T-cell (primary cell): ENCODE measurements at regions not wholly inside any gene's neighbourhood (a gene's known extent, or its start where the extent isn't known, plus 50 kb on each side); places are given as distances from the start of the nearest gene placed in this dataset.

ENCODE experiments used
- ATAC-seq, 4 experiments: fragments of 200-7000 bp in 3 of 4; fragments of 150-1000 bp in 1 of 4; cut with Tn5 transposase; replicated peaks in 1 of 4; 1 replicate in 3 of 4; 2 replicates in 1 of 4; pipeline ENCODE4 v1.10.0; 2021; ENCODE audit warnings: moderate library complexity in 3 of 4, mild to moderate bottlenecking in 2 of 4, moderate number of reproducible peaks in 1 of 4
- CTCF ChIA-PET, 2 donors: fragments of 300-600 bp; sonication (Branson Sonifier 250); formaldehyde crosslinking; loops; one replicate each; lab custom pipeline; 2022; ENCODE audit warnings: antibody characterized with exemption in 2 of 2; lab: Charles Lee
- POLR2A ChIA-PET, 2 donors: fragments of 300-600 bp; sonication (Branson Sonifier 250); formaldehyde crosslinking; loops; one replicate each; lab custom pipeline; 2022; ENCODE audit warnings: antibody characterized with exemption in 2 of 2; lab: Charles Lee
- DNase-seq, 35 experiments: peaks; one replicate each; pipeline versions ENCODE4 v3.0.0 to v3.0.0-alpha.2; 2013 to 2023
- H3K27ac ChIP-seq: one replicate; pipeline ENCODE4 v1.5.1; 2013; ENCODE audit warnings: low read length
- H3K27me3 ChIP-seq, 2 experiments: replicated peaks in 1 of 2; 1 replicate in 1 of 2; 2 replicates in 1 of 2; pipeline versions ENCODE4 v1.6.1 to v1.7.0; 2013; ENCODE audit warnings: low read length in 1 of 2, mixed read lengths in 1 of 2; ENCODE audit not compliant: control insufficient read depth in 2 of 2, insufficient read depth in 2 of 2; ENCODE audit errors: extremely low read depth in 1 of 2
- H3K36me3 ChIP-seq, 2 donors: 1 replicate in 1 of 2; 2 replicates in 1 of 2; pipeline versions ENCODE4 v1.6.1 to v1.7.0; 2013; ENCODE audit warnings: low read length in 1 of 2; ENCODE audit not compliant: control insufficient read depth in 2 of 2, insufficient read depth in 1 of 2; ENCODE audit errors: extremely low read depth in 1 of 2
- H3K4me1 ChIP-seq, 2 experiments: 1 replicate in 1 of 2; 2 replicates in 1 of 2; pipeline versions ENCODE4 v1.6.1 to v1.7.0; 2013; ENCODE audit warnings: low read length in 2 of 2, mixed read lengths in 1 of 2; ENCODE audit not compliant: insufficient read depth in 2 of 2, control insufficient read depth in 1 of 2; ENCODE audit errors: extremely low read depth in 1 of 2
- H3K4me3 ChIP-seq, 2 donors: 1 replicate in 1 of 2; 2 replicates in 1 of 2; pipeline versions ENCODE4 v1.5.1 to v1.7.0; 2013; ENCODE audit warnings: mild to moderate bottlenecking in 2 of 2, low read length in 1 of 2, moderate library complexity in 1 of 2; ENCODE audit not compliant: control insufficient read depth in 1 of 2; ENCODE audit errors: extremely low read depth in 1 of 2
- H3K9me3 ChIP-seq: 2 replicates; pipeline ENCODE4 v1.7.0; 2013
- H3K27ac Mint-ChIP-seq, 2 donors: one replicate each; pipeline ENCODE4 v1.8.0; 2020 to 2021; ENCODE audit warnings: mild to moderate bottlenecking in 2 of 2, mixed read lengths in 2 of 2
- H3K27me3 Mint-ChIP-seq, 2 donors: one replicate each; pipeline ENCODE4 v1.8.0; 2021 to 2022; ENCODE audit warnings: mixed read lengths in 2 of 2
- H3K36me3 Mint-ChIP-seq: one replicate; pipeline ENCODE4 v1.8.0; 2021; ENCODE audit warnings: mixed read lengths
- H3K4me1 Mint-ChIP-seq, 3 donors: one replicate each; pipeline ENCODE4 v1.8.0; 2020 to 2022; ENCODE audit warnings: mixed read lengths in 3 of 3, mild to moderate bottlenecking in 1 of 3
- H3K4me3 Mint-ChIP-seq, 3 donors: one replicate each; pipeline ENCODE4 v1.8.0; 2020 to 2022; ENCODE audit warnings: mild to moderate bottlenecking in 3 of 3, mixed read lengths in 3 of 3, moderate library complexity in 3 of 3
- H3K9me3 Mint-ChIP-seq, 3 donors: one replicate each; pipeline ENCODE4 v1.8.0; 2020 to 2022; ENCODE audit warnings: mixed read lengths in 3 of 3
- WGBS: methylation state at CpG from one replicate; pipeline ENCODE4 v1.1.5; 2013; ENCODE audit warnings: missing lambda C conversion rate; ENCODE audit not compliant: insufficient coverage; 5-methylcytosine and 5-hydroxymethylcytosine counted together

GRCh38 chr14:87082917-87083316, 910.1 kb downstream of the GALC start:
- Histone ChIP-seq H3K36me3 (no peaks in the 10 kb centered on the region), H3K4me1 (no peaks in the 10 kb centered on the region), H3K27me3 (no peaks in the 10 kb centered on the region), H3K27ac (no peak overlapping the region), H3K4me3 (no peak overlapping the region), H3K9me3 (no peaks in the 10 kb centered on the region)
- H3K36me3 Mint-ChIP-seq: no peaks in the 10 kb centered on the region
- ChIA-PET POLR2A (no interaction called here), CTCF (no interaction called here)
- DNase-seq (no peak), ATAC-seq (no peak)
- H3K4me3 Mint-ChIP-seq: no peak overlapping the region
- H3K4me1 Mint-ChIP-seq: no peaks in the 10 kb centered on the region
- peaks cover 15 to 28% (median 16%) of the 10 kb centered on the region in 3 donors for H3K9me3 Mint-ChIP-seq
- no peaks in the 10 kb centered on the region for H3K27me3 Mint-ChIP-seq
- H3K27ac Mint-ChIP-seq: no peak overlapping the region

GRCh38 chr14:87081004-87081403, 912.0 kb downstream of the GALC start:
- no peak overlapping the region for H3K4me3 ChIP-seq
- WGBS: 100% methylated on average over 1 of the region's 6 CpGs
- POLR2A ChIA-PET: no interaction called here
- Mint-ChIP-seq H3K9me3 (peaks cover 7 to 15% (median 14%) of the 10 kb centered on the region in 3 donors), H3K27me3 (no peaks in the 10 kb centered on the region), H3K4me1 (no peaks in the 10 kb centered on the region), H3K36me3 (no peaks in the 10 kb centered on the region), H3K27ac (no peak overlapping the region), H3K4me3 (no peak overlapping the region)
- ATAC-seq (no peak), DNase-seq (no peak)
- no peaks in the 10 kb centered on the region for H3K36me3 ChIP-seq
- H3K9me3 ChIP-seq: no peaks in the 10 kb centered on the region
- CTCF ChIA-PET: no interaction called here
- no peaks in the 10 kb centered on the region for H3K27me3 ChIP-seq
- H3K27ac ChIP-seq: no peak overlapping the region
- H3K4me1 ChIP-seq: no peaks in the 10 kb centered on the region

GRCh38 chr14:87080146-87080545, 912.8 kb downstream of the GALC start:
- H3K27me3 ChIP-seq: no peaks in the 10 kb centered on the region
- Mint-ChIP-seq H3K4me3 (no peak overlapping the region), H3K4me1 (no peaks in the 10 kb centered on the region), H3K27ac (no peak overlapping the region), H3K9me3 (peaks cover 11 to 12% (median 12%) of the 10 kb centered on the region in 3 donors), H3K36me3 (no peaks in the 10 kb centered on the region), H3K27me3 (no peaks in the 10 kb centered on the region)
- H3K4me3 ChIP-seq: no peak overlapping the region
- no peak for ATAC-seq
- no peaks in the 10 kb centered on the region for H3K36me3 ChIP-seq
- no peaks in the 10 kb centered on the region for H3K9me3 ChIP-seq
- POLR2A ChIA-PET: no interaction called here
- H3K27ac ChIP-seq: no peak overlapping the region
- H3K4me1 ChIP-seq: no peaks in the 10 kb centered on the region
- WGBS: 75% methylated on average over 4 of the region's 7 CpGs
- DNase-seq: no peak
- CTCF ChIA-PET: no interaction called here

- H3K4me3 Mint-ChIP-seq: no peak overlapping the region
- WGBS: 76% methylated on average over 5 of the region's 6 CpGs
- peaks cover 9 to 17% (median 12%) of the 10 kb centered on the region in 3 donors for H3K9me3 Mint-ChIP-seq
- no peaks in the 10 kb centered on the region for H3K36me3 Mint-ChIP-seq
- no peaks in the 10 kb centered on the region for H3K27me3 Mint-ChIP-seq
- Histone ChIP-seq H3K27ac (no peak overlapping the region), H3K9me3 (no peaks in the 10 kb centered on the region), H3K4me3 (no peak overlapping the region), H3K4me1 (no peaks in the 10 kb centered on the region), H3K27me3 (no peaks in the 10 kb centered on the region), H3K36me3 (no peaks in the 10 kb centered on the region)
- H3K27ac Mint-ChIP-seq: no peak overlapping the region
- no peak for ATAC-seq
- ChIA-PET CTCF (no interaction called here), POLR2A (no interaction called here)
- no peaks in the 10 kb centered on the region for H3K4me1 Mint-ChIP-seq
- no peak for DNase-seq
Measured at GRCh38 chr14:87079416-87079815, 913.6 kb downstream of the GALC start.

- no peaks in the 10 kb centered on the region for H3K4me1 Mint-ChIP-seq
- H3K9me3 Mint-ChIP-seq: peaks cover under 1 to 13% (median 7%) of the 10 kb centered on the region in 3 donors
- no peaks in the 10 kb centered on the region for H3K27me3 Mint-ChIP-seq
- H3K36me3 Mint-ChIP-seq: no peaks in the 10 kb centered on the region
- POLR2A ChIA-PET: no interaction called here
- Histone ChIP-seq H3K27ac (no peak overlapping the region), H3K9me3 (no peaks in the 10 kb centered on the region), H3K36me3 (no peaks in the 10 kb centered on the region), H3K27me3 (no peaks in the 10 kb centered on the region), H3K4me3 (no peak overlapping the region), H3K4me1 (no peaks in the 10 kb centered on the region)
- ATAC-seq (no peak), DNase-seq (no peak)
- no peak overlapping the region for H3K27ac Mint-ChIP-seq
- CTCF ChIA-PET: no interaction called here
- no peak overlapping the region for H3K4me3 Mint-ChIP-seq
Measured at GRCh38 chr14:87076922-87077321, 916.1 kb downstream of the GALC start.

GRCh38 chr14:87076146-87076545, 916.8 kb downstream of the GALC start:
- Histone ChIP-seq H3K27me3 (no peaks in the 10 kb centered on the region), H3K27ac (no peak overlapping the region), H3K36me3 (no peaks in the 10 kb centered on the region), H3K4me1 (no peaks in the 10 kb centered on the region), H3K4me3 (no peak overlapping the region), H3K9me3 (no peaks in the 10 kb centered on the region)
- DNase-seq: no peak
- Mint-ChIP-seq H3K36me3 (no peaks in the 10 kb centered on the region), H3K9me3 (peaks cover 6 to 13% (median 7%) of the 10 kb centered on the region in 3 donors), H3K27me3 (no peaks in the 10 kb centered on the region), H3K4me1 (no peaks in the 10 kb centered on the region), H3K4me3 (no peak overlapping the region), H3K27ac (no peak overlapping the region)
- POLR2A ChIA-PET: no interaction called here
- WGBS: no CpG with 5 or more reads among the region's 2 CpGs
- CTCF ChIA-PET: no interaction called here
- no peak for ATAC-seq

DNA sequence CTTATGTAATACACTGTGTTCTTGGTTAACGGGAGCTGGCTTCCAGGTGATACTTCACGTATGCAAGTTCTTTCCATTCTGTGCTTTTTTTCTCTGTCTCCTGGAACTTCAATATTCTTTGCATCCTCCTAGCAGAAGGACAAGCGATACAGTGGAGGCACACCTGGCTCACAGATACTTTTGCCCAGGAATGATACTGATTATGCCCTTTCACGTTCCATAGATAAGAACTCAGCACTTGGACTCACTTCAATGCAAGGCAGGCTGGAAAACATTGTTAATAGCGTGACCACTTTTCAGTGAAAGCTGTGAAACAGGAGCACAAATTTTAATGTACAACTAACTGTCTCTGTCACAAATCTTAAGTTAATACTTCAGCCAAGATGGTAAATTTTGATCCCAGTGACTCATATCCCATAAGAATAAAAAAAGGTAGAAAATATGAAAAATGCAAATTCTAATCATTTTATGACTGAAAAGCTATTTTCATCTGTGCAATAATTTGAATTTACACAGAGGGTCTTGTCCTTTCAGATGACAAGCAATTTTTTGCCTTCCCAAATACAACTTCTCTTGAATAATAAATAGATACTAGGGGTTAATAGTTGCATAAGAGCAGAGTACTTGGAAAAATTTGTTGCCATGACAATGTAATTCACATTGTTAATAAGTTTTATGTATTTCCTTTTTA, 919.0 kb downstream of the GALC start:
- Histone ChIP-seq H3K27ac (no peak overlapping the region), H3K9me3 (no peaks in the 10 kb centered on the region), H3K4me1 (no peaks in the 10 kb centered on the region), H3K27me3 (no peaks in the 10 kb centered on the region), H3K4me3 (no peak overlapping the region), H3K36me3 (no peaks in the 10 kb centered on the region)
- ATAC-seq (no peak), DNase-seq (no peak)
- H3K4me3 Mint-ChIP-seq: no peak overlapping the region
- H3K9me3 Mint-ChIP-seq: peaks cover 10 to 16% (median 11%) of the 10 kb centered on the region in 3 donors
- ChIA-PET CTCF (no interaction called here), POLR2A (no interaction called here)
- H3K27ac Mint-ChIP-seq: no peak overlapping the region
- 58% methylated on average over 2 of the region's 5 CpGs for WGBS
- no peaks in the 10 kb centered on the region for H3K36me3 Mint-ChIP-seq
- no peaks in the 10 kb centered on the region for H3K4me1 Mint-ChIP-seq
- no peaks in the 10 kb centered on the region for H3K27me3 Mint-ChIP-seq
